ENCODE measurements at regions not wholly inside any gene's neighbourhood (a gene's known extent, or its start where the extent isn't known, plus 50 kb on each side); places are given as distances from the start of the nearest gene placed in this dataset.

- no peak overlapping the region for H3K4me2 ChIP-seq (replicated peaks; ENCODE audit: extremely low read depth, low read length, poor library complexity, severe bottlenecking)
- Mint-ChIP-seq H3K4me3 (no peak overlapping the region), H3K4me1 (no peaks in the 10 kb centered on the region), H3K9me3 (peaks cover 2 to 15% (median 6%) of the 10 kb centered on the region in 7 donors), H3K36me3 (no peaks in the 10 kb centered on the region), H3K27ac (no peak overlapping the region), H3K27me3 (ENCODE audit: low read depth in 3 of 3) (peaks cover 0 to 2% (median 2%) of the 10 kb centered on the region in 3 donors)
- H3K27ac ChIP-seq (ENCODE audit: low read depth in 1 of 2, low read length in 2 of 2), result no peak overlapping the region
- no peaks in the 10 kb centered on the region for H3K79me2 ChIP-seq (ENCODE audit: insufficient read depth, low read length)
- DNase-seq, result no peak
- intact Hi-C loops (cut with micrococcal nuclease), result no loop called here
- no peaks in the 10 kb centered on the region for H3K27me3 ChIP-seq (ENCODE audit: control insufficient read depth in 2 of 2, insufficient read depth in 2 of 2, low read length in 2 of 2)
- no peak for TF ChIP-seq CTCF (IDR thresholded peaks at IDR 0.05)
- no peak overlapping the region for H3K4me3 ChIP-seq (replicated peaks in 1 of 3; ENCODE audit: low read depth in 2 of 3, low read length in 3 of 3)
- H3K9ac ChIP-seq (ENCODE audit: insufficient read depth, low read length, poor library complexity, severe bottlenecking), result no peak overlapping the region
- no peak overlapping the region for H2AFZ ChIP-seq (ENCODE audit: insufficient read depth, low read depth, low read length, poor library complexity, severe bottlenecking)
- no peaks in the 10 kb centered on the region for H3K4me1 ChIP-seq (ENCODE audit: control insufficient read depth in 1 of 2, insufficient read depth in 2 of 2, low read length in 2 of 2)
- peaks cover 0 to 20% of the 10 kb centered on the region in 2 donors for H3K9me3 ChIP-seq (replicated peaks in 1 of 2; ENCODE audit: control insufficient read depth in 1 of 2, insufficient read depth in 1 of 2, low read length in 2 of 2)
- H3K36me3 ChIP-seq (replicated peaks in 1 of 2; ENCODE audit: control insufficient read depth in 1 of 2, insufficient read depth in 2 of 2, low read length in 2 of 2), result no peaks in the 10 kb centered on the region
- 86% methylated on average over 6 of the region's 12 CpGs for WGBS (ENCODE audit: insufficient coverage)
- H4K20me1 ChIP-seq (ENCODE audit: insufficient read depth, low read length), result no peaks in the 10 kb centered on the region
Observed at GRCh38 chr7:24059775-24060174, 224.2 kb upstream of the NPY start.

GRCh38 chr7:24063721-24064120 lies 220.3 kb upstream of the NPY start:
- no peaks in the 10 kb centered on the region for H4K20me1 ChIP-seq (ENCODE audit: insufficient read depth, low read length)

More at GRCh38 chr7:24063721-24064120, 220.3 kb upstream of the NPY start:
- Mint-ChIP-seq H3K36me3 (no peaks in the 10 kb centered on the region), H3K4me3 (no peak overlapping the region), H3K9me3 (peaks cover 4 to 15% (median 11%) of the 10 kb centered on the region in 7 donors), H3K27me3 (ENCODE audit: low read depth in 3 of 3) (peaks cover 0 to 4% (median 1%) of the 10 kb centered on the region in 3 donors), H3K4me1 (no peaks in the 10 kb centered on the region), H3K27ac (no peak overlapping the region)
- Histone ChIP-seq H3K79me2 (ENCODE audit: insufficient read depth, low read length) (no peaks in the 10 kb centered on the region), H3K9ac (ENCODE audit: insufficient read depth, low read length, poor library complexity, severe bottlenecking) (no peak overlapping the region), H3K27ac (ENCODE audit: low read depth in 1 of 2, low read length in 2 of 2) (no peak overlapping the region), H3K27me3 (ENCODE audit: control insufficient read depth in 2 of 2, insufficient read depth in 2 of 2, low read length in 2 of 2) (no peaks in the 10 kb centered on the region), H3K4me2 (replicated peaks; ENCODE audit: extremely low read depth, low read length, poor library complexity, severe bottlenecking) (no peak overlapping the region), H3K4me3 (replicated peaks in 1 of 3; ENCODE audit: low read depth in 2 of 3, low read length in 3 of 3) (no peak overlapping the region), H3K36me3 (replicated peaks in 1 of 2; ENCODE audit: control insufficient read depth in 1 of 2, insufficient read depth in 2 of 2, low read length in 2 of 2) (no peaks in the 10 kb centered on the region), H3K9me3 (replicated peaks in 1 of 2; ENCODE audit: control insufficient read depth in 1 of 2, insufficient read depth in 1 of 2, low read length in 2 of 2) (peaks cover 0 to 18% of the 10 kb centered on the region in 2 donors), H3K4me1 (ENCODE audit: control insufficient read depth in 1 of 2, insufficient read depth in 2 of 2, low read length in 2 of 2) (no peaks in the 10 kb centered on the region), H2AFZ (ENCODE audit: insufficient read depth, low read depth, low read length, poor library complexity, severe bottlenecking) (no peak overlapping the region)
- DNase-seq, result no peak
- TF ChIP-seq CTCF (IDR thresholded peaks at IDR 0.05), result no peak
- 90% methylated on average over 6 of the region's 6 CpGs for WGBS (ENCODE audit: insufficient coverage)
- intact Hi-C loops (cut with micrococcal nuclease), result no loop called here
